GM12878 (cell line): ENCODE measurements at regions not wholly inside any gene's neighbourhood (a gene's known extent, or its start where the extent isn't known, plus 50 kb on each side); places are given as distances from the start of the nearest gene placed in this dataset.

ENCODE experiments used
- ATAC-seq: fragments of 200-7000 bp; cut with Tn5 transposase; 3 replicates; pipeline ENCODE4 v1.9.1; 2020; ENCODE audit warnings: mild to moderate bottlenecking, moderate library complexity
- BruUV-seq: library from RNA; stranded (reverse); fragments of 400-500 nt; replicated peaks from 2 replicates; lab custom pipeline; 2021; lab: Mats Ljungman, UMichigan
- CTCF ChIA-PET: fragments of 300-600 bp; sonication (Branson Sonifier 250); formaldehyde crosslinking; extraction: SDS; loops from one replicate; lab custom pipeline; 2021; ENCODE audit warnings: inconsistent platforms; lab: Yijun Ruan, JAX
- POLR2A ChIA-PET: fragments of 350-600 bp; formaldehyde crosslinking; extraction: SDS; loops from one replicate; lab custom pipeline; 2021; ENCODE audit warnings: inconsistent platforms; lab: Charles Lee
- RAD21 ChIA-PET: fragments of 300-600 bp; sonication (Branson Sonifier 250); formaldehyde crosslinking; loops from one replicate; lab custom pipeline; 2023; ENCODE audit warnings: antibody characterized with exemption; ENCODE audit not compliant: unreplicated experiment; lab: Charles Lee
- SMC1A ChIA-PET: fragments of 300-600 bp; sonication (Branson Sonifier 250); formaldehyde crosslinking; loops from one replicate; lab custom pipeline; 2023; ENCODE audit not compliant: unreplicated experiment, uncharacterized antibody; lab: Charles Lee
- DNase-seq: peaks from one replicate; pipeline ENCODE4 v3.0.0-alpha.2; 2011; ENCODE audit warnings: low read depth, low spot score
- FAIRE-seq: peaks from 3 replicates; lab custom pipeline; 2011; peaks lifted over from hg19 to GRCh38; lab: Jason Lieb, UNC
- H2AFZ ChIP-seq: 2 replicates; pipeline ENCODE4 v1.6.0; 2011; ENCODE audit warnings: low read depth, low read length, control low read depth; ENCODE audit not compliant: control insufficient read depth
- H3K27ac ChIP-seq: 2 replicates; pipeline ENCODE4 v1.5.1; 2011; ENCODE audit warnings: control low read depth; ENCODE audit not compliant: control insufficient read depth, insufficient read depth
- H3K27me3 ChIP-seq, 2 experiments: replicated peaks in 1 of 2; 2 replicates each; pipeline versions ENCODE4 v1.6.0 to v1.6.1; 2011; ENCODE audit warnings: low read length in 1 of 2; ENCODE audit not compliant: control insufficient read depth in 2 of 2, insufficient read depth in 2 of 2
- H3K36me3 ChIP-seq, 2 experiments: 2 replicates each; pipeline ENCODE4 v1.5.1; 2011; ENCODE audit warnings: low read length in 1 of 2; ENCODE audit not compliant: control insufficient read depth in 2 of 2, insufficient read depth in 2 of 2
- H3K4me1 ChIP-seq: 2 replicates; pipeline ENCODE4 v1.6.1; 2011; ENCODE audit warnings: mild to moderate bottlenecking, low read length, moderate library complexity, mixed read lengths; ENCODE audit not compliant: control insufficient read depth, insufficient read depth
- H3K4me2 ChIP-seq: 2 replicates; pipeline ENCODE4 v1.6.0; 2011; ENCODE audit warnings: control low read depth; ENCODE audit not compliant: control insufficient read depth, insufficient read depth
- H3K4me3 ChIP-seq: fragments of 200-600 bp; sonication (generic); 2 replicates; pipeline ENCODE4 v1.5.1; 2016
- H3K79me2 ChIP-seq: 2 replicates; pipeline ENCODE4 v1.6.0; 2011; ENCODE audit warnings: low read length; ENCODE audit not compliant: control insufficient read depth, insufficient read depth
- H3K9ac ChIP-seq: 2 replicates; pipeline ENCODE4 v1.8.0; 2011; ENCODE audit warnings: low read length, control low read depth, mixed read lengths; ENCODE audit not compliant: control insufficient read depth, insufficient read depth
- H3K9me3 ChIP-seq: replicated peaks from 3 replicates; pipeline ENCODE4 v1.5.1; 2011; ENCODE audit warnings: mild to moderate bottlenecking, low read length; ENCODE audit not compliant: control insufficient read depth, insufficient read depth
- H4K20me1 ChIP-seq: 2 replicates; pipeline ENCODE4 v1.6.0; 2011; ENCODE audit not compliant: control insufficient read depth, insufficient read depth
- BMI1 ChIP-seq: fragments of 450-650 bp; IDR thresholded peaks from 2 replicates; pipeline ENCODE4 v1.6.1; 2016; ENCODE audit warnings: mild to moderate bottlenecking, moderate library complexity, borderline replicate concordance
- MEF2B ChIP-seq: fragments of 450-650 bp; IDR thresholded peaks from 2 replicates; pipeline ENCODE4 v1.6.1; 2018; ENCODE audit warnings: mild to moderate bottlenecking, moderate library complexity; ENCODE audit not compliant: partially characterized antibody, poor library complexity, severe bottlenecking
- NFIC ChIP-seq: IDR thresholded peaks from 2 replicates; pipeline ENCODE4 v1.6.1; 2012; ENCODE audit warnings: low read depth, mild to moderate bottlenecking, inconsistent platforms, low read length, moderate library complexity
- SMC3 ChIP-seq: IDR thresholded peaks from 2 replicates; pipeline ENCODE4 v1.6.1; 2011; ENCODE audit warnings: low read length, improper control_type of control experiment, borderline replicate concordance
- SUZ12 ChIP-seq: fragments of 200-600 bp; sonication (generic); IDR thresholded peaks from one replicate; pipeline ENCODE4 v1.6.1; 2018; ENCODE audit warnings: antibody characterized with exemption, mild to moderate bottlenecking; ENCODE audit not compliant: unreplicated experiment
- TAF1 ChIP-seq: IDR thresholded peaks from 2 replicates; pipeline ENCODE4 v1.6.1; 2011; ENCODE audit warnings: mild to moderate bottlenecking, low read depth, low read length, borderline replicate concordance
- WGBS: methylation state at CpG from one replicate; pipeline ENCODE4 v1.1.6; 2016; ENCODE audit warnings: low lambda C conversion rate; ENCODE audit not compliant: insufficient replicate concordance, insufficient coverage; ENCODE audit errors: missing lambda C conversion rate; 5-methylcytosine and 5-hydroxymethylcytosine counted together
- in situ Hi-C: fragments of 300-500 bp; cut with MboI; formaldehyde crosslinking; loops from 9 replicates; pipeline ENCODE4 v1.14.3; 2018; ENCODE audit warnings: mixed read lengths
- intact Hi-C: fragments of 100-400 bp; cut with micrococcal nuclease; formaldehyde crosslinking; loops from one replicate; pipeline ENCODE4 v1.14.2; 2022; ENCODE audit not compliant: unreplicated experiment
- TF ChIP-seq, protein P1 (sequence below): IDR thresholded peaks from 2 replicates; pipeline ENCODE4 v1.6.1; 2011; ENCODE audit warnings: low read depth, low read length, improper control_type of control experiment, borderline replicate concordance
- TF ChIP-seq, protein P2 (sequence below): IDR thresholded peaks from 2 replicates; pipeline ENCODE4 v1.6.1; 2012; ENCODE audit warnings: low read depth, low read length, improper control_type of control experiment
- TF ChIP-seq, protein P3 (sequence below): fragments of 450-650 bp; IDR thresholded peaks from 2 replicates; pipeline ENCODE4 v1.6.1; 2017; ENCODE audit warnings: borderline replicate concordance
- TF ChIP-seq, protein P4 (sequence below): fragments of 150-350 bp; IDR thresholded peaks from 2 replicates; pipeline ENCODE4 v1.6.1; 2016; ENCODE audit warnings: low read depth, low read length
- TF ChIP-seq, protein P5 (sequence below): fragments of 450-650 bp; IDR thresholded peaks from 2 replicates; pipeline ENCODE4 v1.6.1; 2017; ENCODE audit warnings: mild to moderate bottlenecking, low read depth, inconsistent platforms; ENCODE audit not compliant: poor library complexity, severe bottlenecking

DNA sequence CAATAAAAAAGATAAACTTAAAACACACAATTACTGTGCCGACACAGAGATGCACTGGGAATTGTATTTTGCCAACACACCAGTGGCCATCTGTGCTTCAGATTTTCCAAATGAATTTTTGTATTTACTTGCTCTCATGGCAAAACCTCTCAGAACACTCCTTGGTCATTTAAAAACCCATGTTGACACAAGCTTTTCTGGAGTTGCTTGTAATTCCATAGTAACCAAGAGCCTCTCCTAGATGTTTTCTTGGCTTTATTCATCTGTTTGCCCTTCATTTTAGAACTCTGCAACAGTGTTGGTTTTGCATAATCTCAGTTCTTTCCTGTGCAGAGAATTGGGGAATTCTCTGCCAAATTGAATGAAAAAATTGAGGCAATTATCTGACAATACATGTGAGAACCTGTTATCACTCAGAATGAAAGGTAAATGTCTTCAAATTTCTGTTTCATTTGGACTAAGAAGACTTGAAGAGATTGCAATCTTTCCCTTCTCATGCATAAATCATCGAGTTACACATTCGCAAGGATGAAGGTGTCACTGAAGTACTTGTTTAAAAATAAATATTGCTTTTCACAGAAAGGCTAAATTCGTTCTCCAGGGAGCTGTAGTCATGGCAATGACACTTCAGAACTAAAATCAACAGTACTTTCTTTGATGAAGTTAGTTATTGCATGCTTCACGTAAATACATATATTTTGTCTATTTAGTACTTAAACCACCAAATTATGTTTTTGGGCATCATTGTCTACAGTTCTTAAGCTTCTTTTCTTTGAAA, 301.8 kb upstream of the CTSO start (continued):
- TF ChIP-seq, protein P1, sequence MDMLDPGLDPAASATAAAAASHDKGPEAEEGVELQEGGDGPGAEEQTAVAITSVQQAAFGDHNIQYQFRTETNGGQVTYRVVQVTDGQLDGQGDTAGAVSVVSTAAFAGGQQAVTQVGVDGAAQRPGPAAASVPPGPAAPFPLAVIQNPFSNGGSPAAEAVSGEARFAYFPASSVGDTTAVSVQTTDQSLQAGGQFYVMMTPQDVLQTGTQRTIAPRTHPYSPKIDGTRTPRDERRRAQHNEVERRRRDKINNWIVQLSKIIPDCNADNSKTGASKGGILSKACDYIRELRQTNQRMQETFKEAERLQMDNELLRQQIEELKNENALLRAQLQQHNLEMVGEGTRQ: no peak
- TF ChIP-seq, protein P2, sequence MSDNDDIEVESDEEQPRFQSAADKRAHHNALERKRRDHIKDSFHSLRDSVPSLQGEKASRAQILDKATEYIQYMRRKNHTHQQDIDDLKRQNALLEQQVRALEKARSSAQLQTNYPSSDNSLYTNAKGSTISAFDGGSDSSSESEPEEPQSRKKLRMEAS: no peak
- TF ChIP-seq, protein P3, sequence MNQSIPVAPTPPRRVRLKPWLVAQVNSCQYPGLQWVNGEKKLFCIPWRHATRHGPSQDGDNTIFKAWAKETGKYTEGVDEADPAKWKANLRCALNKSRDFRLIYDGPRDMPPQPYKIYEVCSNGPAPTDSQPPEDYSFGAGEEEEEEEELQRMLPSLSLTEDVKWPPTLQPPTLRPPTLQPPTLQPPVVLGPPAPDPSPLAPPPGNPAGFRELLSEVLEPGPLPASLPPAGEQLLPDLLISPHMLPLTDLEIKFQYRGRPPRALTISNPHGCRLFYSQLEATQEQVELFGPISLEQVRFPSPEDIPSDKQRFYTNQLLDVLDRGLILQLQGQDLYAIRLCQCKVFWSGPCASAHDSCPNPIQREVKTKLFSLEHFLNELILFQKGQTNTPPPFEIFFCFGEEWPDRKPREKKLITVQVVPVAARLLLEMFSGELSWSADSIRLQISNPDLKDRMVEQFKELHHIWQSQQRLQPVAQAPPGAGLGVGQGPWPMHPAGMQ: no peak
- TF ChIP-seq MEF2B (peak; percentile 38), NFIC (no peak)

DNA sequence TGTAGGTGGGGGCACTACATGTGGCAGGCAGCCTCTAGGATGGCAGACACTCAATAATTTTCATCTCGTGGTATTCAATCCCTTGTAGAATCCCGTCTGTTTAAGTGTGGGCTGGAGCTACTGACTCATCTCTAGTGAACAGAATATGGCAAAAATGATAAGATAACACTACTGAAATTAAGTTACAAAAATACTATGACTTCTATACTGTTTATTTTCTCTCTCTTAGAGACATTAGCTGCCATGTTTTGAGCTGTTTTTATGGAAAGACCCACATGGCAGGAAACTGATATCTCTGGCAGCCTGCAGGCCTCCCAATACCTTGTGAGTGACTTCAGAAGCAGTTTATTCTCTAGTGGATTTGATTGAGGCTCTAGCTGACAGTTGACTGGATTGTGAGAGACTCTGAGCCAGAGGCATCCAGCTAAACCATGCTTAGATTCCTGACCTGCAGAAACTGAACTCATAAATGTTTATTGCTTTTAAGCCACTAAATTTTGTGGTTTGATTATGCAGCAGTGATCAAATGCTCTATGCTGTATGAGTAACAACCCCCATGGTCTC, 298.8 kb upstream of the CTSO start:
- Histone ChIP-seq H3K27me3 (no peaks in the 10 kb centered on the region), H2AFZ (no peak overlapping the region), H3K4me1 (no peaks in the 10 kb centered on the region), H3K9ac (no peak overlapping the region), H3K4me2 (no peak overlapping the region), H3K9me3 (no peaks in the 10 kb centered on the region), H3K27ac (no peak overlapping the region), H3K36me3 (no peaks in the 10 kb centered on the region), H3K4me3 (no peak overlapping the region), H4K20me1 (no peaks in the 10 kb centered on the region), H3K79me2 (no peaks in the 10 kb centered on the region)
- ATAC-seq (no peak), FAIRE-seq (no peak), DNase-seq (no peak)
- POLR2A ChIA-PET: interaction anchor here (0.5 to 0.6 kb wide), 2 partner anchors 309 to 865 kb away, joined by 3 read pairs; no protein-coding TSS in a partner anchor
- intact Hi-C loops (no loop called here), in situ Hi-C loops (no loop called here)
- BruUV-seq: no TSS peak
- CTCF ChIA-PET: interaction anchor here (0.6 to 1.5 kb wide), 3 partner anchors 11 to 84 kb away, joined by 3 to 4 read pairs (median 4); no protein-coding TSS in a partner anchor
- WGBS: 7% methylated on average over 2 of the region's 2 CpGs
- TF ChIP-seq BMI1: no peak
- TF ChIP-seq SUZ12: no peak
- TF ChIP-seq, protein P4, sequence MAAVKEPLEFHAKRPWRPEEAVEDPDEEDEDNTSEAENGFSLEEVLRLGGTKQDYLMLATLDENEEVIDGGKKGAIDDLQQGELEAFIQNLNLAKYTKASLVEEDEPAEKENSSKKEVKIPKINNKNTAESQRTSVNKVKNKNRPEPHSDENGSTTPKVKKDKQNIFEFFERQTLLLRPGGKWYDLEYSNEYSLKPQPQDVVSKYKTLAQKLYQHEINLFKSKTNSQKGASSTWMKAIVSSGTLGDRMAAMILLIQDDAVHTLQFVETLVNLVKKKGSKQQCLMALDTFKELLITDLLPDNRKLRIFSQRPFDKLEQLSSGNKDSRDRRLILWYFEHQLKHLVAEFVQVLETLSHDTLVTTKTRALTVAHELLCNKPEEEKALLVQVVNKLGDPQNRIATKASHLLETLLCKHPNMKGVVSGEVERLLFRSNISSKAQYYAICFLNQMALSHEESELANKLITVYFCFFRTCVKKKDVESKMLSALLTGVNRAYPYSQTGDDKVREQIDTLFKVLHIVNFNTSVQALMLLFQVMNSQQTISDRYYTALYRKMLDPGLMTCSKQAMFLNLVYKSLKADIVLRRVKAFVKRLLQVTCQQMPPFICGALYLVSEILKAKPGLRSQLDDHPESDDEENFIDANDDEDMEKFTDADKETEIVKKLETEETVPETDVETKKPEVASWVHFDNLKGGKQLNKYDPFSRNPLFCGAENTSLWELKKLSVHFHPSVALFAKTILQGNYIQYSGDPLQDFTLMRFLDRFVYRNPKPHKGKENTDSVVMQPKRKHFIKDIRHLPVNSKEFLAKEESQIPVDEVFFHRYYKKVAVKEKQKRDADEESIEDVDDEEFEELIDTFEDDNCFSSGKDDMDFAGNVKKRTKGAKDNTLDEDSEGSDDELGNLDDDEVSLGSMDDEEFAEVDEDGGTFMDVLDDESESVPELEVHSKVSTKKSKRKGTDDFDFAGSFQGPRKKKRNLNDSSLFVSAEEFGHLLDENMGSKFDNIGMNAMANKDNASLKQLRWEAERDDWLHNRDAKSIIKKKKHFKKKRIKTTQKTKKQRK: no peak
- TF ChIP-seq SMC3: no peak
- no peak for TF ChIP-seq TAF1
- TF ChIP-seq, protein P5, sequence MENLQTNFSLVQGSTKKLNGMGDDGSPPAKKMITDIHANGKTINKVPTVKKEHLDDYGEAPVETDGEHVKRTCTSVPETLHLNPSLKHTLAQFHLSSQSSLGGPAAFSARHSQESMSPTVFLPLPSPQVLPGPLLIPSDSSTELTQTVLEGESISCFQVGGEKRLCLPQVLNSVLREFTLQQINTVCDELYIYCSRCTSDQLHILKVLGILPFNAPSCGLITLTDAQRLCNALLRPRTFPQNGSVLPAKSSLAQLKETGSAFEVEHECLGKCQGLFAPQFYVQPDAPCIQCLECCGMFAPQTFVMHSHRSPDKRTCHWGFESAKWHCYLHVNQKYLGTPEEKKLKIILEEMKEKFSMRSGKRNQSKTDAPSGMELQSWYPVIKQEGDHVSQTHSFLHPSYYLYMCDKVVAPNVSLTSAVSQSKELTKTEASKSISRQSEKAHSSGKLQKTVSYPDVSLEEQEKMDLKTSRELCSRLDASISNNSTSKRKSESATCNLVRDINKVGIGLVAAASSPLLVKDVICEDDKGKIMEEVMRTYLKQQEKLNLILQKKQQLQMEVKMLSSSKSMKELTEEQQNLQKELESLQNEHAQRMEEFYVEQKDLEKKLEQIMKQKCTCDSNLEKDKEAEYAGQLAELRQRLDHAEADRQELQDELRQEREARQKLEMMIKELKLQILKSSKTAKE: no peak
- RAD21 ChIA-PET: no interaction called here
- SMC1A ChIA-PET: interaction anchor here (1.4 kb wide), 1 partner anchor 62 kb away, joined by 4 read pairs; no protein-coding TSS in a partner anchor
